ENCODE measurements at regions not wholly inside any gene's neighbourhood (a gene's known extent, or its start where the extent isn't known, plus 50 kb on each side); places are given as distances from the start of the nearest gene placed in this dataset.

DNA sequence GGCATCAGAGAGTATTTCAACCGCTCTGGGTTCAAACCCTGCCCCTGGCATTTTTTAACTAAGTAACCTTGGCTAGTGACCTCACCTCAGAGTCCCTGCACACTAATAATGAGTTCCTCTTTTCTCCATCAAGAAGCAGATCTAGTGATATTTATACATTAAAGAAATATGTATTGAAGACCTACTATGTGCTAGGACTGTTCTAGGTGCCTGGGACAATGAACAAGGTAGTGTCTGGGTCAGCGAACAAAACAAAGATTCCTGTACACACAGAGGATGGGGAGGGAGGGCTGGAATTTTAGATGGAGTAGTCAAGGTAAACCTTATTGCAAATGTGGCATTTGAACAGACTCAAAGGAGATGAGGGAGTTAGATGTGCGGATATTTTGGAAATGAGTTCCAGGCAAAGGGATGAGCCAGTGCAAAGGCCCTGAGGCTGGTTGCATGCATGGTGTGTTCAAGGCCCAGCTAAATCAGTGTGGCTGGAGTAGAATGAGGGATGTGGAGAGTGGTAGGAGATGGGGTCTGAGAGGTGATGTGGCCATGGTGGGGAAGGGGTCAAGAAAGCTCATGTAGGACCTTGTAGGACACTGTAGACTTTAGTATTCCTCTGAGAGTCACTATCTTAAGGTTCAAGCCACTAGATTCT is 57.6 kb upstream of the FZD7 start:
- H2AFZ ChIP-seq (ENCODE audit: low read depth, low read length): no peak overlapping the region
- in situ Hi-C loops (cut with MboI): no loop called here
- BruUV-seq (replicated peaks): no TSS peak
- no peak overlapping the region for H3K27ac ChIP-seq (ENCODE audit: extremely low read depth, low read depth, low read length)
- no peak overlapping the region for H3K4me2 ChIP-seq (ENCODE audit: insufficient read depth, low read length)
- peaks cover 13 to 32% of the 10 kb centered on the region in 2 experiments for H3K27me3 ChIP-seq (ENCODE audit: control insufficient read depth in 2 of 2, insufficient read depth in 2 of 2, low read length in 2 of 2)
- intact Hi-C loops (cut with micrococcal nuclease): no loop called here
- FAIRE-seq (no peak), DNase-seq (ENCODE audit: extremely low read depth in 1 of 4, low spot score in 3 of 4) (no peak), ATAC-seq (no peak)
- 3% methylated on average over 3 of the region's 3 CpGs for WGBS (ENCODE audit: insufficient coverage, low coverage, missing lambda C conversion rate)
- no peaks in the 10 kb centered on the region for H3K4me1 ChIP-seq (replicated peaks in 1 of 2; ENCODE audit: control insufficient read depth in 2 of 2, insufficient read depth in 2 of 2, low read length in 2 of 2)
- CTCF ChIA-PET (ENCODE audit: low intra/inter-chr PET ratio): no interaction called here
- POLR2A ChIA-PET: interaction anchor here (0.6 kb wide), 1 partner anchor 233 kb away, joined by 3 read pairs; no protein-coding TSS in a partner anchor
- no peaks in the 10 kb centered on the region for H3K9me1 ChIP-seq (ENCODE audit: control insufficient read depth, insufficient read depth, low read length)
- no peaks in the 10 kb centered on the region for H3K79me2 ChIP-seq (ENCODE audit: control insufficient read depth, insufficient read depth, low read length)
- no peaks in the 10 kb centered on the region for H3K36me3 ChIP-seq (ENCODE audit: control insufficient read depth, insufficient read depth, low read length)
- H3K9me3 ChIP-seq (replicated peaks; ENCODE audit: control insufficient read depth, insufficient read depth, low read depth, low read length): no peaks in the 10 kb centered on the region
- TF ChIP-seq FOSL1 (tag; conservative IDR thresholded peaks at IDR 0.05) (no peak), ZKSCAN1 (IDR thresholded peaks at IDR 0.05; ENCODE audit: low read depth, low read length) (peak; percentile 59; the same call in 1 of the 2 replicates)
- no peaks in the 10 kb centered on the region for H4K20me1 ChIP-seq (replicated peaks; ENCODE audit: control insufficient read depth, insufficient read depth, low read length)
- H3K4me3 ChIP-seq: no peak overlapping the region
- H3K9ac ChIP-seq (ENCODE audit: insufficient read depth in 1 of 2, low read depth in 2 of 2, low read length in 2 of 2): no peak overlapping the region

DNA sequence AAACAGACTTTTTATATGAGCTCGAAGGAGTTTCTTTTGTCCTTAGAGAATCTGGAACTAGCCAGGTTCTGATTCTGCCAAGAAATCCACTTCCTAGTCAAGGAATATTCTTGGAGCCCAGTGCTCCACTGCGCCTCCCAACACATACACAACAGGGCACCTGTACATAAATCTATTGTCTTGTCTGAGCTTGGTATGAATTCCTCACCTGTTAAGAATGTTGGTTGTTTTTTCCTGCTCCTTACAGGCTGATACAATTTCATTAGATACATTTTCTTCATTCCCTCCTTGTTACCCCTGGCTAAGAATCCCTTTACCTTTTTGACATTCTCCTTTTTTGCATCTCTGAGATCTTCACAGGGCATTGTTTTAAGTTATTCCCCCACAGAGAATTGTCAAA is 56.0 kb upstream of the FZD7 start:
- no TSS peak for BruUV-seq (replicated peaks)
- ChIA-PET POLR2A (no interaction called here), CTCF (ENCODE audit: low intra/inter-chr PET ratio) (no interaction called here)
- intact Hi-C loops (cut with micrococcal nuclease) (no loop called here), in situ Hi-C loops (cut with MboI) (no loop called here)
- Histone ChIP-seq H3K9me3 (replicated peaks; ENCODE audit: control insufficient read depth, insufficient read depth, low read depth, low read length) (no peaks in the 10 kb centered on the region), H3K4me2 (ENCODE audit: insufficient read depth, low read length) (no peak overlapping the region), H3K4me1 (replicated peaks in 1 of 2; ENCODE audit: control insufficient read depth in 2 of 2, insufficient read depth in 2 of 2, low read length in 2 of 2) (no peaks in the 10 kb centered on the region; a peak in 1 of 5 replicates), H3K4me3 (no peak overlapping the region), H3K9me1 (ENCODE audit: control insufficient read depth, insufficient read depth, low read length) (no peaks in the 10 kb centered on the region), H3K36me3 (ENCODE audit: control insufficient read depth, insufficient read depth, low read length) (no peaks in the 10 kb centered on the region), H4K20me1 (replicated peaks; ENCODE audit: control insufficient read depth, insufficient read depth, low read length) (no peaks in the 10 kb centered on the region), H3K9ac (ENCODE audit: insufficient read depth in 1 of 2, low read depth in 2 of 2, low read length in 2 of 2) (no peak overlapping the region), H3K27me3 (ENCODE audit: control insufficient read depth in 2 of 2, insufficient read depth in 2 of 2, low read length in 2 of 2) (peaks cover 17 to 24% of the 10 kb centered on the region in 2 experiments), H3K27ac (ENCODE audit: extremely low read depth, low read depth, low read length) (no peak overlapping the region), H3K79me2 (ENCODE audit: control insufficient read depth, insufficient read depth, low read length) (no peaks in the 10 kb centered on the region), H2AFZ (ENCODE audit: low read depth, low read length) (no peak overlapping the region)
- ATAC-seq (no peak), DNase-seq (ENCODE audit: extremely low read depth in 1 of 4, low spot score in 3 of 4) (no peak), FAIRE-seq (no peak)
- 7% methylated on average over 2 of the region's 2 CpGs for WGBS (ENCODE audit: insufficient coverage, low coverage, missing lambda C conversion rate)
- TF ChIP-seq, protein P1, sequence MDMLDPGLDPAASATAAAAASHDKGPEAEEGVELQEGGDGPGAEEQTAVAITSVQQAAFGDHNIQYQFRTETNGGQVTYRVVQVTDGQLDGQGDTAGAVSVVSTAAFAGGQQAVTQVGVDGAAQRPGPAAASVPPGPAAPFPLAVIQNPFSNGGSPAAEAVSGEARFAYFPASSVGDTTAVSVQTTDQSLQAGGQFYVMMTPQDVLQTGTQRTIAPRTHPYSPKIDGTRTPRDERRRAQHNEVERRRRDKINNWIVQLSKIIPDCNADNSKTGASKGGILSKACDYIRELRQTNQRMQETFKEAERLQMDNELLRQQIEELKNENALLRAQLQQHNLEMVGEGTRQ (CRISPR knock-in tag; IDR thresholded peaks at IDR 0.05): no peak
- no peak for TF ChIP-seq ELF2 (CRISPR knock-in tag; IDR thresholded peaks at IDR 0.05)
- no peak for TF ChIP-seq NFATC3 (IDR thresholded peaks at IDR 0.05)
- no peak for TF ChIP-seq ZNF561 (CRISPR knock-in tag; conservative IDR thresholded peaks at IDR 0.05)
- no peak for TF ChIP-seq RFX1 (IDR thresholded peaks at IDR 0.05)
- TF ChIP-seq HDAC1 (IDR thresholded peaks at IDR 0.05): no peak
- no peak for TF ChIP-seq ZFP1 (CRISPR knock-in tag; IDR thresholded peaks at IDR 0.05)

Measured in K562 (cell line).